ENCODE measurements at regions not wholly inside any gene's neighbourhood (a gene's known extent, or its start where the extent isn't known, plus 50 kb on each side); places are given as distances from the start of the nearest gene placed in this dataset.
"Not testable (repeated sequence)": the region's sequence is repeated elsewhere in the genome, so short reads cannot be mapped to it uniquely, and the experiment has no call there.

GRCh38 chr12:90499795-90500194, 455.2 kb downstream of the CCER1 start:
- no peak for DNase-seq

GRCh38 chr12:90497923-90498545, 456.9 kb downstream of the CCER1 start:
- no peak for DNase-seq

GRCh38 chr12:90490355-90490754, 464.6 kb downstream of the CCER1 start:
- DNase-seq = no peak

- DNase-seq = no peak
These were observed 465.8 kb downstream of the CCER1 start for GRCh38 chr12:90489141-90489540.

- no peak for DNase-seq
These were observed 469.4 kb downstream of the CCER1 start for GRCh38 chr12:90485560-90485959.

GRCh38 chr12:90484094-90484493, 470.9 kb downstream of the CCER1 start:
- DNase-seq = no peak

GRCh38 chr12:90481748-90482147, 473.2 kb downstream of the CCER1 start:
- DNase-seq = no peak

GRCh38 chr12:90479237-90479636, 475.7 kb downstream of the CCER1 start:
- DNase-seq = no peak

GRCh38 chr12:90473831-90474230, 481.1 kb downstream of the CCER1 start:
- DNase-seq = no peak

GRCh38 chr12:90460681-90461080, 494.3 kb downstream of the CCER1 start:
- no peak for DNase-seq

- no peak for DNase-seq
These were observed 498.7 kb downstream of the CCER1 start for GRCh38 chr12:90456248-90456647.

- no peak for DNase-seq
These were observed 499.2 kb downstream of the CCER1 start for GRCh38 chr12:90455756-90456155.

GRCh38 chr12:90449611-90450010, 505.4 kb downstream of the CCER1 start:
- DNase-seq = no peak

- not testable (repeated sequence) for DNase-seq
These were observed 511.5 kb downstream of the CCER1 start for GRCh38 chr12:90443466-90443865.

- no peak for DNase-seq
These were observed 513.5 kb downstream of the CCER1 start for GRCh38 chr12:90441431-90441830.

GRCh38 chr12:90428881-90429280, 526.1 kb downstream of the CCER1 start:
- DNase-seq = no peak

- DNase-seq = no peak
These were observed 526.5 kb downstream of the CCER1 start for GRCh38 chr12:90428465-90428864.

- no peak for DNase-seq
These were observed 531.0 kb downstream of the CCER1 start for GRCh38 chr12:90423965-90424364.

GRCh38 chr12:90410962-90411361, 544.0 kb downstream of the CCER1 start:
- no peak for DNase-seq

- DNase-seq = no peak
These were observed 547.1 kb downstream of the CCER1 start for GRCh38 chr12:90407841-90408240.

GRCh38 chr12:90404071-90404470, 550.9 kb downstream of the CCER1 start:
- no peak for DNase-seq

- no peak for DNase-seq
These were observed 553.8 kb downstream of the CCER1 start for GRCh38 chr12:90401185-90401584.

GRCh38 chr12:90399357-90399756, 555.6 kb downstream of the CCER1 start:
- no peak for DNase-seq

- DNase-seq = no peak
These were observed 556.6 kb downstream of the CCER1 start for GRCh38 chr12:90398285-90398836.

GRCh38 chr12:90396556-90396955, 558.4 kb downstream of the CCER1 start:
- no peak for DNase-seq

All from right kidney (tissue), 1 donor.